GM13976 (cell line): ENCODE measurements at regions not wholly inside any gene's neighbourhood (a gene's known extent, or its start where the extent isn't known, plus 50 kb on each side); places are given as distances from the start of the nearest gene placed in this dataset.

Source experiments
- DNase-seq: peaks from one replicate; pipeline ENCODE4 v3.0.0; 2012; ENCODE audit warnings: low spot score
- CTCF ChIP-seq: IDR thresholded peaks from 2 replicates; pipeline ENCODE4 v1.5.1; 2012; ENCODE audit warnings: borderline replicate concordance, mild to moderate bottlenecking; ENCODE audit not compliant: insufficient read depth; ENCODE audit errors: extremely low read depth, missing control alignments, control extremely low read depth
- in situ Hi-C: fragments of 300-500 bp; cut with MboI; formaldehyde crosslinking; loops from one replicate; pipeline ENCODE4 v1.12.0; 2022; ENCODE audit warnings: low sequenced_read_pairs, mixed read lengths, inconsistent platforms; ENCODE audit not compliant: unreplicated experiment

- in situ Hi-C loops, result no loop called here
- no peak for DNase-seq
- TF ChIP-seq CTCF, result no peak
These were observed 339.1 kb downstream of the NFIB start for GRCh38 chr9:13974891-13975290.

GRCh38 chr9:13971966-13972655 is 341.8 kb downstream of the NFIB start:
- in situ Hi-C loops, result no loop called here
- no peak for TF ChIP-seq CTCF
- no peak for DNase-seq

GRCh38 chr9:13971415-13971814 is 342.5 kb downstream of the NFIB start:
- in situ Hi-C loops, result no loop called here

GRCh38 chr9:13970426-13970825 is 343.5 kb downstream of the NFIB start:
- in situ Hi-C loops, result no loop called here
- no peak for TF ChIP-seq CTCF
- DNase-seq, result no peak

More at GRCh38 chr9:13971415-13971814, 342.5 kb downstream of the NFIB start:
- TF ChIP-seq CTCF, result no peak
- no peak for DNase-seq

GRCh38 chr9:13970018-13970417 is 343.9 kb downstream of the NFIB start:
- no peak for DNase-seq
- in situ Hi-C loops, result no loop called here

GRCh38 chr9:13967438-13967837 is 346.5 kb downstream of the NFIB start:
- no peak for TF ChIP-seq CTCF
- in situ Hi-C loops, result no loop called here
- DNase-seq, result no peak

More at GRCh38 chr9:13970018-13970417, 343.9 kb downstream of the NFIB start:
- TF ChIP-seq CTCF, result no peak

- in situ Hi-C loops, result no loop called here
- DNase-seq, result no peak
- no peak for TF ChIP-seq CTCF
These were observed 346.9 kb downstream of the NFIB start for GRCh38 chr9:13967011-13967410.
